ENCODE measurements at regions not wholly inside any gene's neighbourhood (a gene's known extent, or its start where the extent isn't known, plus 50 kb on each side); places are given as distances from the start of the nearest gene placed in this dataset.
"Not testable (repeated sequence)": the region's sequence is repeated elsewhere in the genome, so short reads cannot be mapped to it uniquely, and the experiment has no call there.

DNA sequence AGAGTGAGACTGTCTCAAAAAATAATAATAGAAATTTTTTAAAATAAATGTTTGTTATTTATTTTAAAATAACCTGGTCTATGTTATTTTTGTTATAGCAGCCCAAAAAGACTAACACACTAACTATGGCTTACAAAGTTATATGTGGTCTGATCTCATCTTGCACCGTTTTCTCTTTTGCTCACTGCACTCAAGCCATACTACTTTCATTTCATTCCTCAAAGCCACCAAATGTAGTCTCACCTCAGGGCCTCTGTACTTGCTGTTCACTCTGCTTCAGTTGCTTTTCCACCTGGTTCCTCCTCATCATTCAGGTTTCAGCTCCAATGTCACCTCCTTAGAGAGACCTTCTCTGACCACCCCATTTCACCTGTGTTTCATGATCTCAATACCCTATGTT lies 55.2 kb upstream of the MDM1 start:
- FAIRE-seq (no peak), DNase-seq (ENCODE audit: extremely low spot score, insufficient read length, low read depth) (no peak)

DNA sequence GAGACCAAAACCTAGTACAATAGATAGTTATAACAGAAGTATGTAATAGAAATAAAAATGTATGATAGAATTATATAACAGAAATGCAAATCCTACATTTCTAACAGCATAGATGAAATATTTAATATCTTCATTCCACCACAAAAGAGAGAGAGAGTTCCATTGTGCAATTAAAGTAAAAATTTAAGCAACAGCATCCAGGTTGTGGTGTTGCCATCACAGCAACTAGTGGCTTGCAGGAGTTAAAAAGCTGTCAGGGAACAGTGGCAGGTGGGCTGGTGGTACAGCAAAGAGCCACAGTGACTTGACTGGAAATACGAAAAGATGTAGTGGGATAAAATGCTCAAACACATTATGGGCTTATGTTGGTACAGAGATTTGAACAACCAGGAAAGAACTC lies 57.1 kb upstream of the MDM1 start:
- no peak for DNase-seq (ENCODE audit: extremely low spot score, insufficient read length, low read depth)
- FAIRE-seq, result no peak

DNA sequence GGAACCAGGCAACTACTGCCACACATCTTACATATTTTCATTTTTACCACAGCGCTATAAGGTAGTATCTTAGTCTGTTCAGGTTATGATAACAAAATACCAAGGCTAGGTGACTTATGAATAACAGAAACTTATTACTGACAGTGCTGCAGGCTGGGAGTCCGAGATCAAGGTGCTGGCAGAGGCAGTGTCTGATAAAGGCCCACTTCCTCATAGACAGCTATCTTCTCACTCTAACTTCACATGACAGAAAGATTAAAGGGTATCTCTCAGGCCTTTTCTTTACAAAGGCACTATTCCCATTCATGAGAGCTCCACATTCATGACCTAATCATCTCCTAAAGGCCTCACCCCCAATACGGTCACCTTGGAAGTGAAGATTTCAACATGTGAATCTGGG lies 59.8 kb upstream of the MDM1 start:
- no peak for DNase-seq (ENCODE audit: extremely low spot score, insufficient read length, low read depth)
- FAIRE-seq, result no peak

DNA sequence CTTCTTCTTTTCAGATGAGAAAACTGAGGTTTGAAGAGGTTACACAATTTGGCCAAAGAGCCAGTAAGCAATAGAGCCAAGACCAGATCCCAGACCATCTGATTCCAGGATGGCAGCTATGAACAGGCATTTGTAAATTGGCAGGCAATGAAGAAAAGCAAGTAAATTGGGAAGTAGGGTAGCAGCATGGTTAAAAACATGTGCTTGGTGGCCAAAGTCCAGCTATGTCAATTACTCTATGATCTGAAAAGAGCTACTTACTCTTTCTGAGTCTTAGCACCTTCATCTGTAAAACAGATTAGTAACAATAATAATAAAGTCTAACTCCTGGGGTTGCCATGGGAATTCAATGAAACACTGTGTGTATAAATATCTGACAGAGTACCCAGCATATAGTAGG lies 60.2 kb upstream of the MDM1 start:
- DNase-seq (ENCODE audit: extremely low spot score, insufficient read length, low read depth) (no peak), FAIRE-seq (no peak)

DNA sequence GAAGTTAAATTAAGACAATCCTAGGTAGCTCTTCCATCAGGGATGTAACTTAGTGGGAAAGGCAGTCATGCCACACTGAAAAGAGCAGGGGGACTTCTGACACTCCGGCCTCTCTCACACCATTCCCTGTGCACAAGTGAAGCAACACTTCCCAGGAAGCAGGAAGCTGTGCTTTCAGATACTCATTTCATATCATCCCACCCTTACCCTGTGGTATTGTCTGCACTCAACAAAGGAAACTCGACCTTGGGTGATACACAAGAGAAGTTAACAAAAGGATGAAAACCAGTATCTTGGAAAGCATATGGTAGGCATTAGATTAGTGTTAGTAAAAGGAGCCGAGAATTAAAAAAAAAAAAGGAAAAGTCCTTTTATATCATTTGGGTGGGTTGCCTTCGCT lies 61.3 kb upstream of the MDM1 start:
- DNase-seq (ENCODE audit: extremely low spot score, insufficient read length, low read depth), result no peak
- no peak for FAIRE-seq

DNA sequence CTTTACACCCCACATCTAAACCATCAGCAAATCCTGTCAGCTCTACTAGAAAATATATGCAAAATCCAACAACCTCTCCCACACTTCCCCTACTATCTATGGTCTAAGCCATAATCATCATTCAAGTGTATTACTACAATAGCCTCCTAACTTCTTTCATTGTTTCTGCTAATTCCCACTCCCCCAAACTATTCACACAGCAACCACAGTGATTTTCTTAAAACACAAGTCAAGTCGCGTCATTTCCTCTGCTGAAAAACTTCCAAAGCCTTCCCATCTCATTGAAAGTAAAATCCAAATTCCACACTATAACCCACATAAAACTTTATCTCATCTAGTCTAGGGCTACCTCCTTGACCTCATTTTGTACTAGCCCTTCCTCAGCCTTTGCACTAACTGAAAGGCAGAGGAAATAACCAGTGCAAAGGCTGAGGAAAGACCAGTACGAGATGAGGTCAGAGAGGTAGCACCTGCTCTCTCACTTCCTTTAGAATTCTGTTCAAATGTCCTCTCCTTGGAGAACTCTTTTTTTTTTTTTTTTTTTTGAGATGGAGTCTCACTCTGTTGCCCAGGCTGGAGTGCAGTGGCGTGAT lies 65.5 kb upstream of the MDM1 start:
- DNase-seq (ENCODE audit: extremely low spot score, insufficient read length, low read depth) (no peak), FAIRE-seq (no peak)

DNA sequence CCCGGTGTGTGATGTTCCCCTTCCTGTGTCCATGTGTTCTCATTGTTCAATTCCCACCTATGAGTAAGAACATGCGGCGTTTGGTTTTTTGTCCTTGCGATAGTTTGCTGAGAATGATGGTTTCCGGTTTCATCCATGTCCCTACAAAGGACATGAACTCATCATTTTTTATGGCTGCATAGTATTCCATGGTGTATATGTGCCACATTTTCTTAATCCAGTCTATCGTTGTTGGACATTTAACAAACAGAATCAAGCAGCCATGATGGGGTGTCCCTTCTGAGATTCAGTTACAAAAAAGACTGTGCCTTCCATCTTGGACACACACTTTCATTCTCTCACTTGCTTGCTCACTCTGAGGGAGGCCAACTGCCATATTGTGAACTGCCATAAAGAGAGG lies 66.5 kb upstream of the MDM1 start:
- FAIRE-seq; DNase-seq (ENCODE audit: extremely low spot score, insufficient read length, low read depth): not testable (repeated sequence)

DNA sequence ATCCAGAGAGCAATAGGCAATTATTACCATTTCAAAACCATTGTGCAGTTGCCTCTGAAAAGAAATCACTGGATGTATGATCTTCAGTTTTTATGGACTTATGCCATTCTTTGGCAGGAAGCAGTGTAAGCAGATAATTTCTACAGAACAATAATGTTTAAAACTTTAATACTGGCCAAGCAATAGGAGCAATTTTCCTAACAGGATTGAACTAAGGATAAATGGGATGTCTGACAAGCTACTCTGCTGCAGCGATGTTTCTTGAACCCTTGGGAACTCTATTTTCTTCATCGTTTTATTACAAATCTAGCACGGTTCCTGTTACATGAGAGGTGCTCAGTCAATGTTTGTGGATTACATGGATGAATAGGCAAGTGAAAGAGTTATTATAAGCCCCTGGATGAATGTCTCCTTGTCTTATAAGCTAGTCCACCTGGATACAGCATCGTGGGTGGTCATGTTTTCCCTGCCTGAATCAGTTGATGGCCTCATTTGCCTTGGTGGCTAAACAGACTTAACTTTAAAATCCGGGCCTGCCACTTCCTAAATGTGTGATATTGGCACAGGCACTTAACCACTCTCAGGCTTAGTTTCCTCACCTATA lies 68.2 kb upstream of the MDM1 start:
- FAIRE-seq (no peak), DNase-seq (ENCODE audit: extremely low spot score, insufficient read length, low read depth) (no peak)

DNA sequence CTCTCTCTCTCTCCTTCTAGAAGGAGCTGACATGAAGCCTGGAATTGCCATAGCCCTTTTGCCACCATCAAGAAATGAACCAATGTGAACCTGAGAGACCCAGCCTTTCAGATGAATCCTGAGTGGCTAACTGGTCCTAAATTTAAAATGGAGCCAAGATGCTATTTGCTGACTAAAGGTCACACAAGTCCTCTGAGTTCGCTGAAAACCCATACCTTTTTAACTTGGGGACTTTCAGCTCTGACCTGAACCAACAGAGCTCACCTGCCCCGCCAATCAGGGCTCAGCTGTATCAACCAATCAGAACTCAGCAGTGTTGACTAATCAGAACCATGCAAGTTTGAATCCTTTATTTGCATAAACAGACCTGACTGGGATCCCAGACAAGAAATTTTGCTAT lies 70.3 kb upstream of the MDM1 start:
- DNase-seq (ENCODE audit: extremely low spot score, insufficient read length, low read depth), result no peak
- no peak for FAIRE-seq

DNA sequence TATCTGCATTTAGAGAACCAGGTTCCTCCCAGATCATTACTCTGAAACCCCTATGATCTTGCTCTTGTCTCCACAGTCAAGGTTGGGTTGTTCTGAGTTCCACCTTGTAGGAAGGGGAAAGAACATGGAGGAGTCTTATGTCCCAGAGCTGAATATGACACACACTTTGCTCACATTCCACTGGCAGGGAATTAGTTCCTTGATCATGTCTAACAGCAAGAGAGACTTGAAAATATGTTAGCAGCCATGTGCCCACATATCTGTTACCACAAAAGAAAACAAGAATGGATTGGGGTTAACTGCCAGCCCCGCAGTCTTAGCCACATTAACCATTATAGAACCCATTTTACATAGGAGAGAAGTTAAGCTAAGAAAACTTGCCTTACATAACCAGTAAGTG lies 71.1 kb upstream of the MDM1 start:
- FAIRE-seq, result no peak

DNA sequence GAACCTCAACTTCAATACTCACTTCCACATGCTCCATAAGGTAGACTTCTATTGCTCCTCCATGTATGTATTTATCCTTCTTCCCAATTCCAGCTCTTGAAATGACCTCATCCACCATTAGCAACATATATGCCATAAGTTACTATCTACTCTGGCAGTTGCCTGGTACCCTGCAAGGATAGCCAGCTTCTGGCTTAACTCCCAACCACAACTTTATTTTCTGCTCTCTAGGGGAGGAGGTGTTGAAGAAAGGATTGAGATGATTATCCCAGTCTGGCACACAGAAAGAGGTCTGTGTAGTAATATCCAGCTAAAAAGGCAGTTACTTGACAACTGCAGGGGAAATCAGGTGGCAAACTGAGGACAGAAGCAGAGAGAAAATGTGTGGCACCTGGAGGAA lies 71.5 kb upstream of the MDM1 start:
- FAIRE-seq (no peak), DNase-seq (ENCODE audit: extremely low spot score, insufficient read length, low read depth) (no peak)

More for the DNA sequence above, 71.1 kb upstream of the MDM1 start:
- DNase-seq (ENCODE audit: extremely low spot score, insufficient read length, low read depth), result no peak

DNA sequence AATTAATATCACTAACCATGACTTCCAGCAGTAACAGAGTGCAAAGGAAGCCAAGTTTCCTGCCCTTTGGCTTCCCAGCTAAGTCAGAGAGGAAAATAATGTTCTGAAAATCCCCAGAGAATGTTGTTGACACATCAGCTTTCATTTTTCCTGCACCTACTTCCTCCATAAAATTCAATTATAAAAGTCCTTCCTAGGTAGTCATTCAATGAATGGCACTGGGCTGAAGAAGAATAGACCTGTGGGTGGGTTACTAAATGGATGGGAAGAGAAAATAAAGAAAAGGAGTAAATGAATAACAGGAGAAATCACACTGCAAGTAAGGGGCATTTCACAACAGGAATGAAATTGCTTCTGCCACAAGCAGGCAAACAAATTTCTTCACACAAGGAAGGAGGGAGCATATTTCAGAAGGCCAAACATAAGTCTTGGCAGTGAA lies 73.2 kb upstream of the MDM1 start:
- DNase-seq (ENCODE audit: extremely low spot score, insufficient read length, low read depth), result no peak
- no peak for FAIRE-seq

DNA sequence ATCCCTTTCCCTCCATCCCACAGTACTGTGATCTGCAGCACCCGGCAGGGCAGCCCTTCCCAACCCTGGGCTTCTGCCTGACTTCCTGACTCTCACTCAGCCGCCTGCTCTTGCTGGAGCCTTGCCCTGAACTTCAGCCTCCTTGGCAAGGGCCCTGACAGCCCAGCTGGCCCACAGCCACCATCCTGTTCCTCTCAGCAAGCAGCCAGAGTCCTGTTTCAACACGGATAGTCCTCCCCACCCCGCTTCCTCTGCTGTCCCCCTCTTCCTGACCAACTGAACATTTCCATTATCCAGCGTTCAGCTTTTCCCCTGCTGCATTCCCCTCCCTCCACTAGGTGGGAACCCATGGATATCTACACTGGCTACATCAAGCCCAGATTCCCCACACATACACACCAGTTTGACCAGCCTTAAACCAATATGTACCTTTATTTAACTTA lies 74.0 kb upstream of the MDM1 start:
- no peak for DNase-seq (ENCODE audit: extremely low spot score, insufficient read length, low read depth)
- FAIRE-seq, result no peak

DNA sequence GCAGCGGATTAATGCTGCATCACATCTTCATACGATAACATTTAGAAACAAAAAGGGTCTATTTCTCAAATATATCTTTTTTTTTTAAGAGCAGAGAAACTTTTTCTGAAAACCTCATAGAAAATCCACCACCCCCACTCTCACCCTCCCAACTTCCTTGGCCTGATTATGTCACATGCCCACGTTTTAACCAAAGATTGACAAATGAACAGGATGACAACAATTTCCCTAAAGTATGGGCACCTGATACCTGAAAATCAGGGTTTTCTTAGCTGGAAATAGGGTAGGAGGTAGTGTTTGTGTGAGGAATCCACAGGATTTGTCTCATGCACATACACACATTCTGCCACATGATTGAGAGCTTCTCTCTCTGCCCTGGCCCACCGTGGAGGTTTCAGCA lies 74.7 kb upstream of the MDM1 start:
- DNase-seq (ENCODE audit: extremely low spot score, insufficient read length, low read depth) (no peak), FAIRE-seq (no peak)

DNA sequence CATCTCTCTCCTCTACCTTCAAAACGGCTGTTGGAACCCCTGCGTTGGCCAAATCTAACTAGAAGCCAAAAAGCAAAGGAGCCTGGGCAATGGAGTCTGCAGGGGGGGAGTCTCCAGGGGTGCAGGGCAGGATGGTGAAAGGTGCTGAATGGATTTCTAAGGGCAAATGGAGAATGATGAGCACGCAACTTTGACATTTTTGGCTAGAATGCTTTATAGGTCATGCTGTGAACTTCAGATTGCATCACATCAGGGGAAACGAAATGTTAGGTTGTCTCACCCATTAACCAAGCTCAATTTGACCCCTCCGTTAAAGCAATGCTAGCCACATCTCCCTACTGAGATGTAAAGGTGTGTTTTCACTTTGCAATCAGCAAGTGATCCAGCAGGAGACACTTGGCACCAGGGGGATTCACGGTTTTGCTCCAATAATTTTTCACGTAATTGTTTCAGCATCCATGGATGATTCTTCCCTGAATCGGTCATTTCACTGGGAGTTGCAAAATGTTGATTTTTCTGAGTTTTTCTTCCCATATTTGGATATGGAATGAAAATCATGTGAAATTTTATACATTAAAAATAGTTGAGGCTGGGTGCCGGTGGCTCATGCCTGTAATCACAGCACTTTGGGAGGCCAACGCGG lies 78.0 kb upstream of the MDM1 start:
- no peak for DNase-seq (ENCODE audit: extremely low spot score, insufficient read length, low read depth)
- no peak for FAIRE-seq

DNA sequence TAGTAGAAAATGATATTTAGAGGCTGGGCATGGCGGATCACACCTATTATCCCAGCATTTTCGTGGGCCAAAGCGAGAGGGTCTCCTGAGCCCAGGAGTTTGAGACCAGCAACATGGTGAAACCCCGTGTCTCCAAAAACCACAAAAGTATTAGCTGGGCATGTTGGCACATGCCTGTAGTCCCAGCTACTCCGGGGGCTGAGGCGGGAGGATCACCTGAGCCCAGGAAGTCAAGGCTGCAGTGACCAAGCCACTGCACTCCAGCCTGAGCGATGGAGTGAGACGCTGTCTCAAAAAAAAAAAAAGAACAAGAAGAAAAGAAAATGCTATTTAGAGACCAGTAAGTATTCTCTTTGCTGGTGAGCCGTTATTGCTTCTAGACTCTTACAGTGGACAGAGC lies 79.2 kb upstream of the MDM1 start:
- FAIRE-seq (no peak), DNase-seq (ENCODE audit: extremely low spot score, insufficient read length, low read depth) (no peak)

DNA sequence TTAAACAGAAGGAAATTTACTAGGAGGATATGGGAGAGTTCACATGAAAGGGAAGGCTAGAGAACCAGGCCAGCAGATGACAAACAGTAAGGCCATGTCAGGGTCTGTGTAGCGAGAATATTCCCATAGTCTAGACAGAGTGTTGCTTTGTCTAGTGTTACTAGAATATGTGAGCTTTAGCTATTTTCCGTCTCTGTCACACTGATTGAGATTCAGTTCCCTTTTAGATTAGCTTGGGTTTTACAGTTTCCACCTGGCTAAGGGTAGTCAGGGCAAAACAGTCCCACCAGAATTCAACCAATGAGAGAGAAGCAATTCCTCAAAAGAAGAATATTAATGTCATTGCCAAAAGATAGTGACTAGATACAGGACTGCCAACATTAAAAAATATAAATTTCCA lies 82.8 kb upstream of the MDM1 start:
- DNase-seq (ENCODE audit: extremely low spot score, insufficient read length, low read depth), result no peak
- no peak for FAIRE-seq

DNA sequence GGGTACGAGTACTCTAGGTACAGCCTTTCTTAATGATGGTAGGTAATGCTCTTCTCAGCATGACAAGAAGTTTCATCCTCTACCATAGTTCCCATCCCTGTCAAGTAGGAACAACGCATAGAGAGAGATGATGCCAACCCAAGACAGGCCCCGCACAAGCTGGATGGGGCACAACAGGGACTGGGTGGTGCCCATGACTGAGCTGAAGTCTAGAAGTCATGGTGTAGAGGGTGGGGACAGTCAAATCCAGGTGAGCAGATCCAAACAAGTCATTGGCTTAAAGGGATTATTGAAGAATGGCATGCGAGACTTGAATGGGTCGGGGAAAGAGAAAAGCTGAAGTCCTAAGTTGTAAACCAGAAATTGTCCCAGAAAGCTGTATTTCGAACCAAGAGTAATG lies 84.2 kb upstream of the MDM1 start:
- DNase-seq (ENCODE audit: extremely low spot score, insufficient read length, low read depth) (no peak), FAIRE-seq (no peak)

DNA sequence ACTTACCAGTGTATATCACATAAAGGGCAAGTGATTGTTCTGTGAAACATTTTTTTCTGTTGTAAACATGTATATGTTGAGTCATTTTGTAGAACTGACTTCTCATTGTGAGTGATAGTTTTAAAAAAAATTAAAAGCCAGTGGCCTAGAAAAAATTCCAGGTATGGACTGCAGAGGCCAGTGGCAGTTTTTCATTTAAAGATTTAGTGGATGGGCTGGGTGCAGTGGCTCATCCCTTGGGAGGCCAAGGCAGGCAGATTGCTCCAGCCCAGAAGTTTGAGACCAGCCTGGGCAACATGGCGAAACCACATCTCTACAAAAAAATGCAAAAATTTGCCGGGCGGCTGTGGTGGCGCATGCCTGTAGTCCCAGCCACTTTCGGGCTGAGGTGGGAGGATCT lies 84.7 kb upstream of the MDM1 start:
- DNase-seq (ENCODE audit: extremely low spot score, insufficient read length, low read depth), result no peak
- FAIRE-seq, result no peak

DNA sequence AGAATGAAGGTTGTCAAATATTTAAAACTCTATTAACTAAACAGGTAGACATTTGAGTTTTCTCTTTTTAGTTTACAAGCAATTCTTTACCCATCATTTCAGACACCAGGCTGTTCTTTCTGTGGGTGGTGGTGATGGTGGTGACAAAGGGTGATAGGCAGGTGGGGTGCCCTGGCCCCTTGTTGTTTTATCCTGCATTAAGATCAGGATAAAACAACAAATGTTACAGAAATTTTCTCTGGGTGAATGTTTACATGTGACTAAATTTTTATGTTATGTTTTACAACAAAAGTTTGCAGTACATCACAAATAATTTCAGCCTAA lies 85.9 kb upstream of the MDM1 start:
- DNase-seq (ENCODE audit: extremely low spot score, insufficient read length, low read depth) (no peak), FAIRE-seq (no peak)

DNA sequence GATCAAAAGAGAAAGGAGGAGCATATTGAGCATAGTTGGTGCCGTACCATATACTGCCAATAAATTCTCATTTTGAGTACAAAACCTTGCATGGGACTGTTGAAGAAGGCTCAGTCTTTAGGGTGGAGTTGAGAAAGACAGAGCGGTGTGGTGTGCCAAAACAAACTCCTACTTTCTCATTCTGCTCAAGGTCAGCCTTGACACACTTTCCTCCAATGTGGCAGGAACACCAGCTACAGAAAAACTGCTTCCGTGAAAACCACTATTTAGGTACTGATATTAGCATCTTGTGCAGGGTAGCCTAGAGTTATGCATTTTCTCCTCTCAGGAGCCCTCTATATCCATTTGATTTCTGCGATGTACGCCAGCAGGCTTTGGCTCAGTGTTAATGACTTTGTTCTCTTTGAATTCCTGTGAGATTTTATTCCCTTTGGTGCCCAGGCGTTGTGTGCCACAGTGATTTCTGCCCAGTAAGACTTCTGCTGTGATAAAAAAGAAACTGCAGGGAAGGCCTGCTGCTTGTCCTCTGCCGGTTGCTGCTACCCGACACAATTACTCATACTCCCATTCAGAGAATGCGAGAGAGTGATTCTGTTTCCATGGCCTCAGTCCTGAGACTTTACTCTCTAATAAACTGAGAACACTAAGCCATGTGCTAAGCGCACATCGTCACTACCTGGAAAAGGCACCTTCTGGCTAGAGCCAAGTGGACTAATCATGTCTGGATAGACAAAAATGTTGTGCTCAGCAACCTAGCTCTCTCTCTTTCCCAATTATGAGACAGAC lies 88.3 kb upstream of the MDM1 start:
- no peak for FAIRE-seq
- DNase-seq (ENCODE audit: extremely low spot score, insufficient read length, low read depth), result no peak
